ENCODE measurements at regions not wholly inside any gene's neighbourhood (a gene's known extent, or its start where the extent isn't known, plus 50 kb on each side); places are given as distances from the start of the nearest gene placed in this dataset.

DNA sequence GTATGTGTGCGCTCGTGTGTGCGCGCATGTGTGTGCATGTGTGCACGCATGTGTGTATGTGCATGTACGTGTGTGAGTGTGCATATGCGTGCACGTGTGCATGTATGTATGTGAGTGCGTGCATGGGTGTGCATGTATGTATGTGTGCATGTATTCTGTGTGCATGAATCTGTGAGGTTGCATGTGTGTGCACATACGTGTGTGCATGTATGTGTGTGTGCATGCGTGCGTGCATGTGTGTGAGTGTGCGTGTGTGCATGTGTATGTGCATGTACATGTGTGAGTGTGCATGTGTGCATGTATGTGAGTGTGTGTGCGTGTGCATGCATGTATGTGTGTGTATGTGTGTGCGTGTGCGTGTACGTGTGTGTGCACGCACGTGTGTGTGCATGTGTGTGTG, 241.5 kb downstream of the SHOX start:
- no peak for TF ChIP-seq ARNT (IDR thresholded peaks at IDR 0.05)
- TF ChIP-seq, protein P1, sequence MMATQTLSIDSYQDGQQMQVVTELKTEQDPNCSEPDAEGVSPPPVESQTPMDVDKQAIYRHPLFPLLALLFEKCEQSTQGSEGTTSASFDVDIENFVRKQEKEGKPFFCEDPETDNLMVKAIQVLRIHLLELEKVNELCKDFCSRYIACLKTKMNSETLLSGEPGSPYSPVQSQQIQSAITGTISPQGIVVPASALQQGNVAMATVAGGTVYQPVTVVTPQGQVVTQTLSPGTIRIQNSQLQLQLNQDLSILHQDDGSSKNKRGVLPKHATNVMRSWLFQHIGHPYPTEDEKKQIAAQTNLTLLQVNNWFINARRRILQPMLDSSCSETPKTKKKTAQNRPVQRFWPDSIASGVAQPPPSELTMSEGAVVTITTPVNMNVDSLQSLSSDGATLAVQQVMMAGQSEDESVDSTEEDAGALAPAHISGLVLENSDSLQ (IDR thresholded peaks at IDR 0.05) = no peak
- TF ChIP-seq SUZ12 (IDR thresholded peaks at IDR 0.05) = no peak
- TF ChIP-seq FOXK2 (IDR thresholded peaks at IDR 0.05) = no peak
- TF ChIP-seq FOXM1 (IDR thresholded peaks at IDR 0.05; ENCODE audit: borderline replicate concordance) = no peak
- no peak for TF ChIP-seq SP1 (IDR thresholded peaks at IDR 0.05)
- TF ChIP-seq TARDBP (IDR thresholded peaks at IDR 0.05) = no peak
- TF ChIP-seq BHLHE40 (IDR thresholded peaks at IDR 0.05; ENCODE audit: borderline replicate concordance) = no peak
- no peak for TF ChIP-seq L3MBTL2 (conservative IDR thresholded peaks at IDR 0.05)
- TF ChIP-seq HDGF (IDR thresholded peaks at IDR 0.05; ENCODE audit: borderline replicate concordance) = no peak
- no peak for TF ChIP-seq FOXA1 (IDR thresholded peaks at IDR 0.05)
